ENCODE measurements at regions not wholly inside any gene's neighbourhood (a gene's known extent, or its start where the extent isn't known, plus 50 kb on each side); places are given as distances from the start of the nearest gene placed in this dataset.

DNA sequence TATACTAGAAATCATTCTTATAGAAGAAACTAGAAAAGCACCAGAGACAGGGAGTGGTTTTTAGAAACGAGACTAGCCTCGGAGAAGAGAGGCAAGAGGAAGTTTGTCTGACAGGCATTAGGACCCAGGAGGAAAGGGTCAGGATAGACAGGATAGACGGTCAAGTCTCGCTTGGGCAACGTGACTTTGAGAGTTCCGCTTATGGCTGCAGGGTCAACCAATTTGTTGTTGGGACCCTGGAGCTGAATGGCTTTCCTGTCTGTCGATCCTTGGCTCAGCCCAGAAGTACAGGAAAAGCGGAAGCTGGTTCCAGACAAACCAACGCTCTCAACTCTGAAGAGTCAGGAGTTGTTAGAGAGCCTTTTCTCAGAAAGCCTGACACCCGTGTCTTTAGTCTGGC, 191.2 kb downstream of the FZD1 start:
- TF ChIP-seq, protein P1, sequence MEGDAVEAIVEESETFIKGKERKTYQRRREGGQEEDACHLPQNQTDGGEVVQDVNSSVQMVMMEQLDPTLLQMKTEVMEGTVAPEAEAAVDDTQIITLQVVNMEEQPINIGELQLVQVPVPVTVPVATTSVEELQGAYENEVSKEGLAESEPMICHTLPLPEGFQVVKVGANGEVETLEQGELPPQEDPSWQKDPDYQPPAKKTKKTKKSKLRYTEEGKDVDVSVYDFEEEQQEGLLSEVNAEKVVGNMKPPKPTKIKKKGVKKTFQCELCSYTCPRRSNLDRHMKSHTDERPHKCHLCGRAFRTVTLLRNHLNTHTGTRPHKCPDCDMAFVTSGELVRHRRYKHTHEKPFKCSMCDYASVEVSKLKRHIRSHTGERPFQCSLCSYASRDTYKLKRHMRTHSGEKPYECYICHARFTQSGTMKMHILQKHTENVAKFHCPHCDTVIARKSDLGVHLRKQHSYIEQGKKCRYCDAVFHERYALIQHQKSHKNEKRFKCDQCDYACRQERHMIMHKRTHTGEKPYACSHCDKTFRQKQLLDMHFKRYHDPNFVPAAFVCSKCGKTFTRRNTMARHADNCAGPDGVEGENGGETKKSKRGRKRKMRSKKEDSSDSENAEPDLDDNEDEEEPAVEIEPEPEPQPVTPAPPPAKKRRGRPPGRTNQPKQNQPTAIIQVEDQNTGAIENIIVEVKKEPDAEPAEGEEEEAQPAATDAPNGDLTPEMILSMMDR (IDR thresholded peaks at IDR 0.05), result no peak
- TF ChIP-seq POLR2A (IDR thresholded peaks at IDR 0.05), result no peak
